ENCODE measurements at regions not wholly inside any gene's neighbourhood (a gene's known extent, or its start where the extent isn't known, plus 50 kb on each side); places are given as distances from the start of the nearest gene placed in this dataset.
"Not testable (repeated sequence)": the region's sequence is repeated elsewhere in the genome, so short reads cannot be mapped to it uniquely, and the experiment has no call there.

DNA sequence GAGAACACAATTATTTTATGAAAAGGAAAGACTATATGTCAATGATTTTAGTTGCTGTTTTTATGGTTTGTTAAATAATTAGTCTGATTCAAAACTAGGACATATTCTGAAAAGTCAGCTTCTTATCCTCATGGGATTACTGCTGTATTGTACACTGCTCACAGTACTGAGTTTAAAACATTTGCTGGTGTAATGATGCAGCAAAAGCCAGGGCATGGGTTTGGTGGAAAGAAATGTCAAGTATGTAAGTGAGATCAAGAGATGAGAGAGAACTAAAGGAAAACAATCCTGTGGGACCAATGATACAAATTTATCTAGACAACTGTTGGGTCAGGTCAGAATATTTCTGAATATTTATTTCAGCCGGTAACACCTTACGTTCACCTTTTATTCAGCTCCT lies 210.1 kb upstream of the ARHGEF26 start:
- in situ Hi-C loops (cut with HindIII; ENCODE audit: low pct_unique_long_range_greater_than_20kb, low sequenced_read_pairs), result no loop called here
- no peak for TF ChIP-seq JUND (IDR thresholded peaks at IDR 0.05; ENCODE audit: low read depth)
- DNase-seq (ENCODE audit: low read depth in 1 of 2, low spot score in 1 of 2), result no peak

GRCh38 chr3:153919773-153920172 lies 201.4 kb upstream of the ARHGEF26 start:
- in situ Hi-C loops (cut with HindIII; ENCODE audit: low pct_unique_long_range_greater_than_20kb, low sequenced_read_pairs), result no loop called here
- no peak for DNase-seq (ENCODE audit: low read depth in 1 of 2, low spot score in 1 of 2)
- TF ChIP-seq JUND (IDR thresholded peaks at IDR 0.05; ENCODE audit: low read depth), result no peak

DNA sequence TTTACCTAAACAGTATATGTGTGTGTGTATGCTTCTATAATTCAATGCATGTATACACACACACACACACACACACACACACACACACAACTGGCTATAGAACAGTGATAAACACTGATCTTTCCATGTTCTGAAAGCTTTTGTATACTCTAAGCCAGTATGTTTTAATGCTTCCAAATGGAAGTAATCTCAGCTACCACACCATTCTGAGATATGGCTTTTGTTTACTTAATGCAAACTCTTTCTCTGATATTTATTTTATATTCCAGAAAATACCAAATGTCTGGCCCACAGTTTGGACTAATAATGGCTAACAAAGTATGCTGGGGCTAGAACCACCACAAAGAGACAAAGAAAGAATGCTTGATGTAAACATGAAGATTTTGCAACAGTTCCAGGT lies 199.4 kb upstream of the ARHGEF26 start:
- in situ Hi-C loops (cut with HindIII; ENCODE audit: low pct_unique_long_range_greater_than_20kb, low sequenced_read_pairs), result no loop called here
- no peak for TF ChIP-seq JUND (IDR thresholded peaks at IDR 0.05; ENCODE audit: low read depth)
- DNase-seq (ENCODE audit: low read depth in 1 of 2, low spot score in 1 of 2), result no peak

DNA sequence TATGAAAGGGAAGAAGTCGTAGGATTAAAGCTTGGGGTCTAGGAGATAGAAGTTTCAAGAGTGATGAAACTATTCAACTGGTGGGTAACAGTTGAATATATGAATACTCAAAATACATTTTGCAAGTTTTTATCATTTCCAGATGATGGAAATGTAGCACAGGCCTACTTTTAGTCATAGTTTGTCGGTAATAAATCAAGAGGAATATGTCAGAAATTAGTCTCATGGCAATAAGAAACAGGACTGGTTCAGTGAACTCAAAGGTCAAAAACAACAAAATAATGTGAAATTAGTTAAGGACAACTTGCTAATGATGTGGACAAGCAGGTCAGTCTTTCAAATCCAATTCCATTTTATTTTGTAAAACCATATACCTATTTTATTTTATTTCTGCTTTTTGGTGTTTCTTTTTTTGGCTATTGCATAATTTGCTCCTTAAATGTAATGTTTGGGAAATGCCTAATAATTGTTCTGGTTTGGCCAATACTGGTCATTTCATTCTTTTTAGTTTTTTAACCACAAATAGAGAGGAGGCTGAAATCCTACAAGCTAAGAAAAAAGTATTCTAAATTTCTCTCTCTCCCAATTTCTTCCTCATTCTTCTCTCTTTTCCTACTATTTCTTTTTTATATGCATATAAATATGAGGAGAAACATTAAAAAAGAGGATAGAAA lies 195.2 kb upstream of the ARHGEF26 start:
- TF ChIP-seq JUND (IDR thresholded peaks at IDR 0.05; ENCODE audit: low read depth), result no peak
- DNase-seq (ENCODE audit: low read depth in 1 of 2, low spot score in 1 of 2), result no peak
- in situ Hi-C loops (cut with HindIII; ENCODE audit: low pct_unique_long_range_greater_than_20kb, low sequenced_read_pairs), result no loop called here

DNA sequence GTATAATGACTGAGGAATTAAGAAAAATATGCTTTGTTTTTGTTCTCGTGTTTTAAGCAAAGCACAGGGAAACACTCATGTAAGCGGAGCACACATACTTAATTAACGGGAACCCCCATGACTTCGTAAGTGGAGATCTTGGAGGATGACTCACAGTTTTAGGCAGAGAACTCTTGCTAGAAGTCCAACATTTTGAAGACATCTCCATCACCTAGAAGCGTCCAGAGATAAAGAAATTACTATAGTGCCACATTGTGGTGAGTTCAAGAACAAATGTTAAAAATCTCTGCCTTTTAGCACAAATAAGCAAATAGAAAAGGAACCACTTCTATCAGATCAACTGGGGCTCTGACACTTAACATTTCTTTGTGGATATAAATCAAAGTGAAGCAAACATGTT lies 194.1 kb upstream of the ARHGEF26 start:
- TF ChIP-seq JUND (IDR thresholded peaks at IDR 0.05; ENCODE audit: low read depth), result no peak
- peak in 1 of 2 experiments; percentile 46 for DNase-seq (ENCODE audit: low read depth in 1 of 2, low spot score in 1 of 2)
- in situ Hi-C loops (cut with HindIII; ENCODE audit: low pct_unique_long_range_greater_than_20kb, low sequenced_read_pairs), result no loop called here

- in situ Hi-C loops (cut with HindIII; ENCODE audit: low pct_unique_long_range_greater_than_20kb, low sequenced_read_pairs), result no loop called here
- no peak for DNase-seq (ENCODE audit: low read depth in 1 of 2, low spot score in 1 of 2)
- no peak for TF ChIP-seq JUND (IDR thresholded peaks at IDR 0.05; ENCODE audit: low read depth)
Observed at GRCh38 chr3:153928851-153929250, 192.3 kb upstream of the ARHGEF26 start.

- in situ Hi-C loops (cut with HindIII; ENCODE audit: low pct_unique_long_range_greater_than_20kb, low sequenced_read_pairs); DNase-seq (ENCODE audit: low read depth in 1 of 2, low spot score in 1 of 2): not testable (repeated sequence)
Observed at GRCh38 chr3:153933481-153933880, 187.7 kb upstream of the ARHGEF26 start.

DNA sequence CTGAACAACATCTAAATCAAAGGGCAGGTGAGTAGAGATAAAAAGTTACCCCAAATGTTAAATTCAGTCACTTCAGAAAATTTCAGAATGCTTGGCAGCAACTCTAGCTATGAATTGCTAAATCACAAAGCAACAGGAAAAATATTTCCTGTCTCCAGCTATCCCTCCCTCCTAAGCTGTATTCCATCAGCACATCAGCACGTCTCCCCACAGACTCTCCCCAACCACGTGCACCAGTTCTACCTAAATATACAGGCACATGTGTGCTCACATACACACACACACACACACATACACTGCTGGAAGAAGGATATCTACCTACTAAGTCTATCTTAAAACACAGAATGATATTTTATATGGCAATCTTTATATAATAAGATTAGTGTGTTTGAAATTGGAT lies 177.1 kb upstream of the ARHGEF26 start:
- no peak for DNase-seq (ENCODE audit: low read depth in 1 of 2, low spot score in 1 of 2)
- TF ChIP-seq JUND (IDR thresholded peaks at IDR 0.05; ENCODE audit: low read depth), result no peak
- in situ Hi-C loops (cut with HindIII; ENCODE audit: low pct_unique_long_range_greater_than_20kb, low sequenced_read_pairs), result no loop called here

DNA sequence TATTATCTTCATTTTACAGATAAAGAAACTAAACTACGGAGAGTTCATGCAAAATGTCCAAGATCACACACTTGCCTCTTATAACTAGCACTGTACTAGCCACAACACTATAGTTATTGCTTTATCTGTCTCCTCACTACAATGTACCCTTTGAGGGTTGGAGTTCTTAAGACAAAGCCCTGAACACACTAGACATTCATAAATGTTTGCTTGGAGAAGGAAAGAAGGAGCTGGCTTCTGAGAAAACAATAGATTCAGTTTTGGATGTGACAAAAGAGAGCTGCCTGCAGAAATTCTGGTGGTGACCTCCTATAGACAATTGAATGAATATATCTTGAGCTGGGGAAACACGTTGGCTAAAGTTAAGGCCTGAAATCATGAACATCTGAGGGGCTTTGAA lies 169.9 kb upstream of the ARHGEF26 start:
- no peak for DNase-seq (ENCODE audit: low read depth in 1 of 2, low spot score in 1 of 2)
- TF ChIP-seq JUND (IDR thresholded peaks at IDR 0.05; ENCODE audit: low read depth), result no peak
- in situ Hi-C loops (cut with HindIII; ENCODE audit: low pct_unique_long_range_greater_than_20kb, low sequenced_read_pairs), result no loop called here

- no peak for DNase-seq (ENCODE audit: low read depth in 1 of 2, low spot score in 1 of 2)
- no peak for TF ChIP-seq JUND (IDR thresholded peaks at IDR 0.05; ENCODE audit: low read depth)
- in situ Hi-C loops (cut with HindIII; ENCODE audit: low pct_unique_long_range_greater_than_20kb, low sequenced_read_pairs), result no loop called here
Observed at GRCh38 chr3:153952091-153952490, 169.1 kb upstream of the ARHGEF26 start.

GRCh38 chr3:153956613-153957012 lies 164.6 kb upstream of the ARHGEF26 start:
- TF ChIP-seq JUND (IDR thresholded peaks at IDR 0.05; ENCODE audit: low read depth), result no peak
- in situ Hi-C loops (cut with HindIII; ENCODE audit: low pct_unique_long_range_greater_than_20kb, low sequenced_read_pairs), result no loop called here
- DNase-seq (ENCODE audit: low read depth in 1 of 2, low spot score in 1 of 2), result no peak

DNA sequence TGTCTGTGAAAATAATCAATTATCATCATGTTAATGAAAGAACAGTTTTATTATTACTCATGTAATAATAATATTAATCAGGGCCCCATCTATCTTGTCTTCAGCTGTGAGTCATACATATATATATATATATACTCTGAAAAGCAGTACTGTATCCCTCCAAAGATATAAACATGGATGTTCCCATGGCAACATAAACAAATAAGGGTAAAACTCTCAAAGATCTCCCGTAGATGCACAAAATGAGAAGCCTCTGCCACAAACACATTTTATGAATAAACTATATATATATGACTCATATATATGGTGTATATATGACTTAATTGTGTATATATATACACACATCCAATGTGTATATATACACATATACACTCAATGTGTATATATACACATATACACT lies 163.8 kb upstream of the ARHGEF26 start:
- DNase-seq (ENCODE audit: low read depth in 1 of 2, low spot score in 1 of 2), result no peak
- TF ChIP-seq JUND (IDR thresholded peaks at IDR 0.05; ENCODE audit: low read depth), result no peak
- in situ Hi-C loops (cut with HindIII; ENCODE audit: low pct_unique_long_range_greater_than_20kb, low sequenced_read_pairs), result no loop called here

GRCh38 chr3:153958635-153959595 lies 162.3 kb upstream of the ARHGEF26 start:
- no peak for DNase-seq (ENCODE audit: low read depth in 1 of 2, low spot score in 1 of 2)
- no peak for TF ChIP-seq JUND (IDR thresholded peaks at IDR 0.05; ENCODE audit: low read depth)
- in situ Hi-C loops (cut with HindIII; ENCODE audit: low pct_unique_long_range_greater_than_20kb, low sequenced_read_pairs), result no loop called here

All from T47D (cell line).